ENCODE measurements at regions not wholly inside any gene's neighbourhood (a gene's known extent, or its start where the extent isn't known, plus 50 kb on each side); places are given as distances from the start of the nearest gene placed in this dataset.
"Not testable (repeated sequence)": the region's sequence is repeated elsewhere in the genome, so short reads cannot be mapped to it uniquely, and the experiment has no call there.

GRCh38 chr15:84409357-84409756, 173.8 kb downstream of the GOLGA6L4 start:
- not testable (repeated sequence) for DNase-seq (ENCODE audit: low read depth in 2 of 2)

- DNase-seq (ENCODE audit: low read depth in 2 of 2), result not testable (repeated sequence)
These were observed 179.2 kb upstream of the ZSCAN2 start for GRCh38 chr15:84421513-84422181.

- not testable (repeated sequence) for DNase-seq (ENCODE audit: low read depth in 2 of 2)
These were observed 175.5 kb upstream of the ZSCAN2 start for GRCh38 chr15:84425327-84425726.

GRCh38 chr15:84473305-84473877, 127.4 kb upstream of the ZSCAN2 start:
- DNase-seq (ENCODE audit: low read depth in 2 of 2), result not testable (repeated sequence)

GRCh38 chr15:84476364-84477033, 124.3 kb upstream of the ZSCAN2 start:
- not testable (repeated sequence) for DNase-seq (ENCODE audit: low read depth in 2 of 2)

GRCh38 chr15:84477550-84477949, 123.3 kb upstream of the ZSCAN2 start:
- DNase-seq (ENCODE audit: low read depth in 2 of 2), result not testable (repeated sequence)

GRCh38 chr15:84480174-84480681, 120.6 kb upstream of the ZSCAN2 start:
- DNase-seq (ENCODE audit: low read depth in 2 of 2), result not testable (repeated sequence)

- not testable (repeated sequence) for DNase-seq (ENCODE audit: low read depth in 2 of 2)
These were observed 117.0 kb upstream of the ZSCAN2 start for GRCh38 chr15:84483859-84484258.

- DNase-seq (ENCODE audit: low read depth in 2 of 2), result not testable (repeated sequence)
These were observed 100.5 kb upstream of the ZSCAN2 start for GRCh38 chr15:84500165-84500889.

GRCh38 chr15:84503101-84503500, 97.7 kb upstream of the ZSCAN2 start:
- DNase-seq (ENCODE audit: low read depth in 2 of 2), result not testable (repeated sequence)

- not testable (repeated sequence) for DNase-seq (ENCODE audit: low read depth in 2 of 2)
These were observed 95.3 kb upstream of the ZSCAN2 start for GRCh38 chr15:84505552-84505951.

GRCh38 chr15:84512324-84512723, 88.5 kb upstream of the ZSCAN2 start:
- DNase-seq (ENCODE audit: low read depth in 2 of 2), result not testable (repeated sequence)

GRCh38 chr15:84516773-84517172, 84.0 kb upstream of the ZSCAN2 start:
- not testable (repeated sequence) for DNase-seq (ENCODE audit: low read depth in 2 of 2)

GRCh38 chr15:84525491-84526344, 75.1 kb upstream of the ZSCAN2 start:
- not testable (repeated sequence) for DNase-seq (ENCODE audit: low read depth in 2 of 2)

- DNase-seq (ENCODE audit: low read depth in 2 of 2), result not testable (repeated sequence)
These were observed 70.1 kb upstream of the ZSCAN2 start for GRCh38 chr15:84530751-84531150.

- not testable (repeated sequence) for DNase-seq (ENCODE audit: low read depth in 2 of 2)
These were observed 69.6 kb upstream of the ZSCAN2 start for GRCh38 chr15:84531223-84531622.

GRCh38 chr15:84531709-84532367, 69.0 kb upstream of the ZSCAN2 start:
- not testable (repeated sequence) for DNase-seq (ENCODE audit: low read depth in 2 of 2)

GRCh38 chr15:84533705-84534104, 67.1 kb upstream of the ZSCAN2 start:
- not testable (repeated sequence) for DNase-seq (ENCODE audit: low read depth in 2 of 2)

GRCh38 chr15:84534561-84535235, 66.1 kb upstream of the ZSCAN2 start:
- not testable (repeated sequence) for DNase-seq (ENCODE audit: low read depth in 2 of 2)

GRCh38 chr15:84536181-84536580, 64.6 kb upstream of the ZSCAN2 start:
- DNase-seq (ENCODE audit: low read depth in 2 of 2), result peak in 1 of 2 donors; percentile 36
